ENCODE measurements at regions not wholly inside any gene's neighbourhood (a gene's known extent, or its start where the extent isn't known, plus 50 kb on each side); places are given as distances from the start of the nearest gene placed in this dataset.
A peak's percentile ranks its signal among the peaks of the same experiment; 100 is the strongest.
"Not testable (repeated sequence)": the region's sequence is repeated elsewhere in the genome, so short reads cannot be mapped to it uniquely, and the experiment has no call there.

DNA sequence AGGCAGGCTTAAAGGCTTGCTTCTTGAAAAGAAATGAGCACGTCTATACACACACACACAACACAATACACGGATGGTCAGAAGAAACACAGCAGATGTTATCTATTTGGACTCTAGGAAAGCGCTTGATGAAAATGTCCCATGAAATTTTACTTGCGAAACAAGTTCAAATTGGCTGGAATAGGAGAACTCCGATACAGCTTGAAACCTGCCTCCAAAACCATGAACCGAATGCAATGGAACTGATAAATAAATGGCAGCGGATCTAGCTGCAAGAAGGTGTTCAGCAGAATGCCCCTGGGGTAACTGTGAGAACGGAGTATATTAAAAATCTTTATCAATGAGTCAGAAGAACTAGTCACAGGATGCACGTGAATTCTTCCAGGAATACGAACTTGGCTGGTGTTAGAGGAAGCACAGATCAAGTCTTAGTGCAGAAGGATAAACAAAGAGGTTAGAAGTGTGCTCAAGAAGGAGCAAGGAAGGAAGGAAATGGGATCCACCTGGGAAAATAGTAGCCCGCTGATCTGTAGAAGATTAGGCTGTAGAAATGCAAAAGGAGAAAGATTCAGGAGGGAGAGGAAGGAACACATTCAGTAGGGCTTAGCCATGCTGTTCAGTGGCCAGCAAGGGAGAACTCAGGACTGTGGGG is 142.0 kb upstream of the PRKCQ start:
- DNase-seq: peak; percentile 92

DNA sequence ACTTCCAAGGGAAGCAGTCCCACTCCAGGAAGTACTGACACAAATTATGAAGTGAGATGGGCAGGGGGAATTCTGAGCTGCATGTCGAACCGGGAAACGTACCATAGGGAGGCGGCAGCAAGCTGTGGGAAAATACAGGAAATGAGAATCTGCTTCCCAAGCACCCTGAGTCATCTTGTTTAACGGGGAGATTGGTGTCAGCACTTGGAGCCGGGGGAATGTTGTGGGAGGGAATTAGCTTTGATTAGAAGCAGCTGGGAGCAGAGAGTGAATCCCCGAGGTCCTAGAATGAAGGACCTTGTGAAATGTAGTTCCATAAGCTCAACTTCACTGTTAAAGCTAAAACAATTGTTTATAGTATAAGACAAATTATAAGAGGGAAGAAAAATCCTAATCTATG is 141.4 kb upstream of the PRKCQ start:
- DNase-seq: peak; percentile 97

DNA sequence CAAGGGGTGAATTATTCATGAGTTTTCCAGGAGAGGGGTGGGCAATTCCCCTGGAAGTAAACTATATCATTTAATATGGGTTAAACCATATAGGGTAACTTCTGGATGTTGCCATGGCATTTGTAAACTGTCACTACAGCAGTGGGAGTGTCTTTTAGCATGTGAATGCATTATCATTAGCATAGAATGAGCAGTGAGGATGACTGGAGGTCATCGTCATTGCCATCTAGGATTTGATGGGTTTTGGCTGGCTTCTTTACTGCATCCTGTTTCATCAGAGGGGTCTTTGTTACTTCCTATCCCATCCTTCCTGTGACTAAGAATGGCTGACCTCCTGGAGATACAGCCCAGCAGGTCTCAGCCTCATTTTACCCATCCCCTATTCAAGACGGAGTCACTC is 139.5 kb upstream of the PRKCQ start:
- no peak for DNase-seq

DNA sequence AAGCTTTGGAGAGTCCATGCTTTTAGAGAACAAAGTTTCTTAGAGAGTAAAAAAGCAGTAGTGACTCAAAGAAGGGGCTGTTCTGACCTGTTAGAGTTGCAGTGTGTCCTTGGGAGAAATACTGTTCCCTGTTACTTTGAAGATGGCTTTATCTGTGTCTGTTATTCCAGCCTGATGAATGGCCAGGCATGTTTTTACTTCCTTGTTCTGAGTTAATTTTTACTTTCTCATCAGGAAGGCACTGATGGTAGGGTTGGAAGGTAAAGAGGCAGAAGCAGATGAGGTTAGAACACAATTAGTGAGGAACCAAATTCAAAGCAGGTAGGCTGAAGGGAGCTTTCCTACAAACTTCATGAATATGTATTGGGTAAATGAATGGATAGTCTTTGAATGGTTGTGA is 138.5 kb upstream of the PRKCQ start:
- DNase-seq: no peak

DNA sequence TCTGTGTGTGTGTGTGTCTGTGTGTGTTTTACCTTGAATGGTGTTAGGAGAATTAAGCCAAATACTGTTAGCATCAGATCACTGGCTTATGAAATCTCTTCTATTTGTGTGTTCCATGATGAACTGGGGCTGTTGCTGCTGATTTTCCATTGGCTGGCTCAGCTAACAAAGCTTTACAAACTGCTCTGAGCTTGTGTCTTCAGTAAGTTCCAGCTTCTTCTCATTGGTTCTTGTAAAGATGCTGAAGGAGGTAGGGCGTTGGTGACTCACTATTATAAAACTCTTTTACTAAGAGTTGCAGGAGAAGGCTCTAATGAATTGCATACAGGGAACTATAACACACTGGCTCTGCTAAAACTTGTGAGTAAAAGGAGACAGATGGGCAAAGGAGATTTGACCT is 136.4 kb upstream of the PRKCQ start:
- DNase-seq: peak; percentile 77

DNA sequence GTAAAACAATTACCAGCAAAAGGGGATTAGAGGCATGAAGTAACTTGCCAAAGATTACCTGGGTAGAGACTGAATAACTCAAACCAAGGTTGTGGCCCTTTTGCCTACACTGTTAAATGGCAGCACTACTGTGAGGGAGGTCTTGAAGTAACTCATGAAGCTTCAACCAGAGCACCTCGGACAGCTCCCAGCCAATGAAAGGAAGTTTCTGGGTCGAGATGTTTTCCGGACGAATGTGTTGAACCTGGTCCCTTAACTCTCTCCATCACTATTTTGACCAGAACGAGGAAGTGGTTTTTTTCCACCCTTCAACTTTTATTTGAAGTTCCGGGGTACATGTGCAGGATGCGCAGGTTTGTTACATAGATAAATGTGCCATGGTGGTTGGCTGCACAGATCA is 133.6 kb upstream of the PRKCQ start:
- DNase-seq: no peak

DNA sequence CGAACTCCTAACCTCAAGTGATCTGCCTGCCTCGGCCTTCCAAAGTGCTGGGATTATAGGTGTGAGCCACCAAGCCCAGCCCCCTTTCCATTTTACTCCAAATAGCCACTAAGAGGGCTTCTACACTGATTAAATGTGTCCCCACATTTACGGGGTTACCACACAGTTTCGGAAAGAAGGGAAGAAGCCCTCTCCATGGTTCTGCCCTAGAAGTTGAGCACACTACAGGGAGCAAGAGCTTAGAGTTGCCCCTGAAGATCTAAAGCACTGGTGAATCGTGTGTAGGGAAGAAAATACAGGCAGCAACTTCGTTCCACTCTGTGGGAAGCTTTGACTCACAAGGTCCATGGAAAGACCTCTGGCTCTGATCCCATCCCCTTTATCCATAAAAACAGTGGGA is 133.0 kb upstream of the PRKCQ start:
- no peak for DNase-seq

DNA sequence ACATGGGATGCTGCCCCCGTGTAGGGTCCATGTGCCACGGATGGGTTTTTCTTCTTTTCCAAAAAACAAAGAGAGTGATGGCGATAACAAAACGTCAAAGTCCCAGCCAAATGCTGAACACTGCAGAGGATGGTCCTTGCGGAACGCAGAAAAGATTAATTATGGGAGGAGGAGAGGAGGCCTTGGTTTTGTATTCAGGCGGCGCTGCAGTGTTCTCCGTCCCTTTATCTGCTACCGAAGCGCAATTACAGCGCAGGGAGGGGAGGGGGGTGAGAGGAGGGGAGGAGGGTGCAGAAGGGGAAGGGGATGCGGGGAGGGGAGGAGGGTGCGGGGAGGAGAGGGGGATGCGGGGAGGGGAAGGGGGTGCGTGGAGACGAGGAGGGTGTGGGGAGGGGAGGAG is 131.8 kb upstream of the PRKCQ start:
- no peak for DNase-seq

DNA sequence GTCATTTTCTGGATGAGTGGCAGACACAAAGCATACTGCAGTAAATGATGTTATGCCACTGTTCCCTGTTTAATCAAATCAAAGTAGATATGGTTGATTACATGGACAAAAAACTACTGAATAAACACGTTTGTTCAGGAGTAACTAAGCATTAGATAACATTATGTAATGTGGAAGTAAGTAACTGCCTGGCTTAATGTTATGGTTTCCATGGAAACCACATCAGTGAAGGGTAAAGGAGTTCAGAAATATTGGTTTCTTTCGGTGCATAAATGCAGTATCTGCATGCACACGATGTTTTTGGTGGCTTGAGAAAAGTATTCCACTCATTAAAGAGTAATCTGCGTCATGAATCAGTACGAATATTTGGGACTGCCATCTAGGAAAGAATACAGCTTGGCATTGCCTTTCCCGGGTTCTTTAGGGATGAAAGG is 131.3 kb upstream of the PRKCQ start:
- DNase-seq: no peak

DNA sequence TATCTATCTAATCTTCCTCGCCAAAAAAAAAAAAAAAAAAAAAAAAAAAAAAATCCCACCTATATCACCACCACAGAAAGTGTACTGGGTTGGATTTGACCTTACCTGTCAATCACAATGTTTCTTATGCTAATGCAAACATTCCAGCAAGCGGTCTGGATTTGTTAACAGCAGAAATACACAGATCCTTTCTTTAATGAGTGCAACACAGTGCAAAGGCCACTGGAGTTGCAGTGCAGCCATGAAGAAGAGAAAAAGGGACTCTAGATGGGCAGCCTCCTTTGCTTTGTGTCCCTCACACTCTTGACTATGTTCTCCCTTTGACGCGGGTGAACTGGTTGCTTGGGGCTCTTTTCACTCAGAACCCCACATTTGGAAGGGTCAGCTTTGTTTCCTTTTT is 127.3 kb upstream of the PRKCQ start:
- no peak for DNase-seq

DNA sequence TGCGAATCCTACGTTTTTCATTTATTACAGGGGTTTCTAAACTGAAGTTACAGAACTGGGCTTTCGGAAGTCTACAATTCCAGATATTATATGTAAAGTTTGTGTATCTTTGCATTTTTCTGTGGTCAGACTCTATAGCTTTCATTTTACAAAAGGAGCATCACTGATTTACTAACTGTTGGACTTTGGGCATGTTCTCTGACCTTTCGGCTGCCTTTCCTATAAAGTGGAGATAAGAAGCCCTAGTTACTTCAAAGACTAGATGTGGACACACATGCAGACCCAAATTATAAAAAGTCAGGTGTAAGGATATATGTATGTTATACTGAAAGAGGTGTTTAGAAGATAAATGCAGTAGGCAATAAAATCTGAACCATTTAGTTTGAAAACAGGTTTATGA is 126.6 kb upstream of the PRKCQ start:
- no peak for DNase-seq

DNA sequence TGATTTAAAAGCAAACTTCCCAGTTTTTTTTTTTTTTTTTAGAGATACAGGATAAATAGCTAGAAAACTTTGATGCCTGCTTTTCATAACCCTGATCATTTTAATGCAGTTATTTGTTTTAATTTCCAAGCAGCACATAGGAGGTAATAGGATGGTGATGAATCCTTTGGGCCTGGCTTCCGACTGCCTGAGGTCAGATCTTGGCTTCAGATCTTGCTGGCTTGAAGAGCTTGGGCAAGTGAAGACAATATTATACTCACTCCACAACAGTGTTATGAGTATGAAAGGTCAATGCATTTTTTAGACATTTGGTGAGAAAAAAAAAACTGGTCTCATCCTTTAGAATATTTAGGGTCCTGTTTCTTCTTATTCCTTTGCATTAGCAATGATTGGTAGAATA is 124.8 kb upstream of the PRKCQ start:
- no peak for DNase-seq

DNA sequence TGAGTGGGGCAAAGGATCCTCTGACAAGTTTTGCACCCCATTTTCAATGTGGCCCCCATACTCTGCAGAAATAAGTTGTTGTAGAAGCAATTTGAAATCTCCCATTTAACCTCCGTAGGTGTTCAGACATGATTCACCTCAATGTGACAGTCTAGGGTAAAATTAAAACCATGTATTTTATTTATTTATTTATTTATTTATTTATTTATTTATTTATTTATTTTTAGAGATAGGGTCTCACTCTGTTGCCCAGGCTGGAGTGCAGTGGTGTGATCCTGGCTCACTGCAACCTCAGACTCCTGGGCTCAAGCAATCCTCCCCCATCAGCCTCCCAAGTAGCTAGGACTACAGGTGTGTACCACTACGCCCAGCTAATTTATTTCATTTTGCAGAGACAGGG is 122.8 kb upstream of the PRKCQ start:
- DNase-seq: not testable (repeated sequence)

DNA sequence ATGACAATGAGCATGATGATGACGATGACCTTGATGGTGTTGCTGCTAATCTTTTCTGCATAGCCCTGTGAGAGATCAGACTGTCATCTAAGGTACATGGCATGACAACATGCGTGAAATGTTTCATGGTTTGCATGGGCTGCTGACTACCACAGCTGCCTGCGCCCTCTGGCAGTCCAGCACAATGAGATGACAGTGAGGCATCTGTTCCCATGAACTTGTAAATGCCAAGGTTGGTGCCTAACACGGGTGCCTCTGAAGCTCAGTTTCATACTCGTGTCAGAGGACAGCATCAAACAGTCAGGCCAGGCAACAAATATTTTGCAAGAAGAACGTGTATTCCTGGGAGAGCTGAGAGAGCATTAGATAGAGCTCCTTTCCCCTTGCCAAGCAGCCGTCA is 122.0 kb upstream of the PRKCQ start:
- DNase-seq: no peak

DNA sequence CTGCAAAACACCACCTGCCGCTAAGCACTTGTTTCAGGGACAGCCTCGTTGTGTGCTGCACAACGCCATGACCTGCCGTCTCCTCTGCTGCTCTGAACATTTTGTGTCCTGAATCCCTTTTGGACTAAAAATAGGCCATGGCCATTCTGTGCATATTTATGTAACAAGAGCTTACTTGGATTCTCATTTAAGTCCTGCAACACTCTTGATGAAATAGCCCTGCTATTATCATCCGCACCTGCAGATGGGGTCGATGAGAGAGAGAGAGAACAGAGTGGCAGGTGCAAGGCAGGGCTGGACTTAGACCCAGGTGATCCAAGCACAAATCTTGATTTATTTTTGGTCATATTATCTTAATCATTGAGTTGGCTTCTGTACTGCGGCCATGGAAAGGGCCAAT is 121.2 kb upstream of the PRKCQ start:
- DNase-seq: no peak

DNA sequence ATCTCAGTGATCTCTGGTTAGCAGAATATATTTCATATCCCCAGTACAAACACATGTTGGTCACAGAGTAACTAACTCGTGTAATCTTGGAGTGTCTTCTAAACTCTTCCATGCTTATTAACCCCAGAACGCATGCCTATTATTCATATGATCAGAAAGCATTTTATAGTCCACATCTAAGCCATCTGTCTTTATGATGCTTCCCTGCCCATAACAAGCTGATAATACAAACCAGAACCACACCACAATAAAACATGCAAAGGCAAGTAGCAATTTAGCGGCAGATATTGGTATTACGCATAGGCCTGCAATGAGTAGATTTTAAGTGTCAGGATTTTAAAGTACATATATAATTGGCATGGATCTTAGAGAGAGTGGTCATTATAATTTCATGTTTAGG is 120.0 kb upstream of the PRKCQ start:
- DNase-seq: peak; percentile 6

DNA sequence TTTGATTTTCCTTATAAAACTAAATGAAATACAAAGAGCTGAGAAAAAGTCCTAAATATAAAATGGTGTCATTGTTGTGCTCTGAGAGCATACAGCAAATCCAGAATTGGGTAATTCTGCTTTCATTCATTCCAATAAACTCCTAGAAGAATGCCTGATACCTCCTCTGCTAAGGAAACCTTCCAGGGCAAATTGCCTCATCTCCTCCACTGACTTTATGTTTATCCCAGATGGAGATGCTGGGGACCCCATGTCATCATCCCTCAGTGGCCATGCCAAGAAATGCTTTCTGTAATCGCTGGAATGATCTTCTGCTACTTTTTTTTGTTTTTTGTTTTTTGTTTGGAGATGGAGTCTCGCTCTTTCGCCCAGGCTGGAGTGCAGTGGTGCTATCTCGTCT is 119.3 kb upstream of the PRKCQ start:
- DNase-seq: no peak

DNA sequence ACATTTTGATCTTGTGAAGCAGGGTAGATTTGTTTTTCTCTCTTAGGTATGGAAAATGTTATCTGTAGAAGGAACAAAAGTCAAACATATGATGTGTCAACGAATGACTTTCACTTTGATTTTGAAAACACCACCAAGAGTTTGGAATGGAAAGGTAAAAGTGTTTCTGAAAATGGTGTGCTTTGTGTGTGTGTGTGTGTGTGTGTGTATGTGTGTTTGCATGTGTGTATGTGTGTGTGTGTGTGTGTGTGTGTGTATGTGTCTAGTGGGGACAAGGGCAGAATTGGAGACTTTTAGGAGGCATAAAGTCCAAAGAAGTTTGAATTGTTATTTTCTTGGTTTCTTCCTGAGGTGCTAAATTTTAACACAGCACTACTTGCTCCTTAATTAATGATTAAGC is 115.4 kb upstream of the PRKCQ start:
- no peak for DNase-seq

DNA sequence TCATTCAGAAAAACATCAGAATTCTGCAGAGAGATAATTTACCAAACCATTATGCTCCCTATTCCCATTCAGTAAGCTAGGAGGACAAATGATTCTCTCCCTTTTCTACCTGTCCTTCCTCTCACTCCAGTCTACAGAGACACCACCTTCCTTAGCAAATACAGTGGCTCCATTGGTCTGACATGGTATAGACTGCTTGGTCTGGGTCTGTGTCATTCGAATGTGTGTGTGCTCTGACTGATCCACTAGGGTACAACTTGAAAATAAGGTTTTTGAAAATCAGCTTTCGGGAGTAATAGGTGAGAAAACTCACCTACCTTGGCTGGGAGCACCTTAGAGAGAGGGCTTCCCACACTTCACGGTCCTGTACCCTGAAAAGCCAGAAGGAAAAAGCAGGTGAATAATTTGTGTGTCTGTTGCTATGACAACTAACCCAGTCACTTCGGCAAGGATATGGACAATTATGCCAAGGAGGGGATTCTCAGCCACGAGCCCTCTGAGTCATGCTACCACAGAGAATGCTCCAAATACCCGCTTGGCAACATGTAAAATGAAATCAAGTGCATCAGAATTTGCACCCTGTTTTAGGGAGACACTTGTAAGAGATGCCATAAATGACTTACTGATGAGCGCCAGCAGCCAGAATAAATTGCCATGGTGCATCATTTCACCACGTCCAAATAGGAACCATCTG is 114.5 kb upstream of the PRKCQ start:
- DNase-seq: peak; percentile 12

DNA sequence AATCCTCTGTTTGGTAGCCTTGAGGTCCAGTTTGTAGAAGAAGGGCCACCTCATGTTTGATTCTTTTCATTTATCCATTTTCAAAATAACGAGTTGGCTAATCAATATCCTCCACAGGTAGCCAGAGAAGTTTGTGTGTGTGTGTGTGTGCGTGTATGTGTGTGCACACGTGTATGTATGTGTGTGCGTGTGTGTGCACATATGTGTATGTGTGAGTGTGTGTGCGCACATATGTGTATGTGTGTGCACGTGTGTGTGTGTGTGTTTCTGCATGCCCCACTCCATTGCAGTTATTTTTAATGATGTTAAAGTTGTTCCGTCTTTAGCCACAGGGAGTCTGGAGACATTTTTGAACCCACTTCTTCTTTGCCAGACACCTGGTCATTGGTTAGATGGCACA is 112.8 kb upstream of the PRKCQ start:
- DNase-seq: no peak

DNA sequence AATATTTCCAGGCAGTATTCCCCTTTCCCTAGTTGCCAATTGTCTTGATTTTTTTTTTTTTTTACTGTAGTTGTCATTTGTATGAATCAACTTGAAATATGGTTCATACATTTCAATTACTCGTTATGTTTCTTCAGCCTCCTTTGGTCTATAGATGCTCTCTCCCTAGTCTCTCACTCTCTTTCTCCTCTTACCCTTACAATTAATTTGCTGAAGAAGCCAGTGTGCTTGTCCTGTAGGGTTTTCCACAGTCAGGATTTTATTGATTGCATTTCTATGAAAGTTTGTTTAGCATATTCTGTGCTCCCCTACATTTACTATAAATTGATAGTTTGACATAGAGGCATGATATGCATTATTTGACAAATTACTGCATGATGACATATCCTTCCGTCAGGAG is 112.0 kb upstream of the PRKCQ start:
- no peak for DNase-seq

DNA sequence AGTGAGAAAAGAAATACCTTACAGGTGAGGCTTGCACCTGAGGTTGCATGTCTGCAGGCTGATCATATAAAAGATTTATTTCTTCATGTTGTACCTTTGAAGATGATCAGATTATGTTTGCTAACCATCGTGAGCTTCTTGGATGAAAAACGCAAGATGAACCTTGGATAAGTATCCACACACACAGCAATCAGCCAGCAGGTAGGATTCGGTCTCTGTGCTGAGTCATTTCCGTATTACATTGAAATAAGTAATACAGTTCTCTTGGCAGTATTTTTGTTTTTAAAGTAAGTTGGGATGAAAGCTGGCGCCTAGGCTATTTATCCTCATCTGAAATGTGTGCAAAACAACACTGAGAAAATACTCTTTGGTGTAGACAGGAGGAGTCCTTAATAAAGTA is 109.0 kb upstream of the PRKCQ start:
- no peak for DNase-seq

DNA sequence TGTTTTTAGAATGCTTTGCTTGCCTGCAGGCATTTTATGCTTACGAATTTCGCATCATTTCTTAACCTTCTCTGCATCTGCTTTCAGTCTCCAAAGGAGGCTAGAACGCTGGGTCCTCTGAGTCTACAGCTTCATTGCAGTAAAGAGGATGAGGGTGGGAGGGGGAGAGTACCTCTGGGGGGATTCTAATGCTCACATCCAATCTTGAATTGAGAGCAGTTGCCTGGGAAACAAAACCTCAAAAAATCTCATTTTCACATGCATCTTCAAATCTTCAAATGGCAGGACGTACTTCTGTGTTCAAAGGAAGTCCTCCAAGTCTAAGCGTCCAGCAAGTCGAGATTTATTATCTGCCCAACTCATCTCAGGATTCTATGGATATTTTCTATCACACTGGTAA is 100.7 kb upstream of the PRKCQ start:
- DNase-seq: no peak

DNA sequence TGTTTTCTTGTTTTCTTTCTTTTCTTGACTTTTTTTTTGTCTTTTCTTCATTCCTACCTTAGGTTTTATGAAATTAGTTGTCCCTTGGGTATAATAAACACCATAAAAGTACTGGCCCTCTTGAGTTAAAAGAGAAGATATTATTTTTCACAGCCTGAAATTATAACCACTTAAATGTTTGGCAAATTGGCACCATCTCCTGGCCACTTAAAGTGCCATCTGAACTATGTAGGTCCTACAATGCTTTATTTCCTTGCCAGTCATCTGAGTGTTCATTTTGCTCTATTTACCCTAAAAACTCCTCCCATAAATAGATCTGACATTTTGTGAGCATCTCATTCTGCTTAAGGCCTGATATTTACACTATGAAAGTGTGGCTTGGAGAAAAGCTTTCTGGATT is 98.9 kb upstream of the PRKCQ start:
- DNase-seq: no peak
